AG10803 (cell line): ENCODE measurements at regions not wholly inside any gene's neighbourhood (a gene's known extent, or its start where the extent isn't known, plus 50 kb on each side); places are given as distances from the start of the nearest gene placed in this dataset.

Experiments used
- DNase-seq: peaks from one replicate; pipeline ENCODE4 v3.0.0; 2010; ENCODE audit warnings: low read depth
- H3K4me3 ChIP-seq: 2 replicates; pipeline ENCODE4 v1.5.1; 2011; ENCODE audit warnings: mild to moderate bottlenecking, low read length, control low read depth
- TF ChIP-seq, protein P1 (sequence below): conservative IDR thresholded peaks from 2 replicates; pipeline ENCODE4 v1.5.1; 2011; ENCODE audit warnings: mild to moderate bottlenecking, low read length, control low read depth, inconsistent platforms

DNA sequence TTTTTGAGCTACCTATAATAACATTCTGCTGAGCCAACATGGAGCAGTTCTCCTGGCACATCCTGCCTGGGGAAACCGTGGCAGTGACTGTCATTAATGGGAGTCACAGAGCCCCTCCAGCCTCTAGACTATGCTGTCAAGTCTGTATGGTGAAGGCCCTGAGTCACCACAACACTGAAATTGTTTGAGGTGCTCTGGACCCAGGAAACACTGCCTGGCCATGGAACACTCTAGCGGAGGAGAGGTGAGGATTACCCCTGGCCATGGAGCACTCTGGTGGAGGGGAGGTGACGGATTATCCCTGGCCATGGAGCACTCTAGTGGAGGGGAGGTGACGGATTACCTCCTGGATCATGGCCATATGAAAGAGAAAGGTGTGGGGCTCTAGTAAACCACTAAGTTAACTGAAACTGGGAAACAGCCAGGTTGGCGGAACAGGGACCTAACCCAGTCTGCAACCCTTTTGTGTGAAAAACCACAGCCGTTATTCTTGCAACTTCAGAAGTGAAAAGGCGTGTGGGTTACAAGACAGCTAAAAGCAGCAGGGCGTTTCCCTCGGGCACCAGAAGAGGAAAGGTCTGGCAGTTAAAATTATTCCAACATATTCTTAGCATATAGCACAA lies 156.7 kb downstream of the KCNJ12 start:
- TF ChIP-seq, protein P1, sequence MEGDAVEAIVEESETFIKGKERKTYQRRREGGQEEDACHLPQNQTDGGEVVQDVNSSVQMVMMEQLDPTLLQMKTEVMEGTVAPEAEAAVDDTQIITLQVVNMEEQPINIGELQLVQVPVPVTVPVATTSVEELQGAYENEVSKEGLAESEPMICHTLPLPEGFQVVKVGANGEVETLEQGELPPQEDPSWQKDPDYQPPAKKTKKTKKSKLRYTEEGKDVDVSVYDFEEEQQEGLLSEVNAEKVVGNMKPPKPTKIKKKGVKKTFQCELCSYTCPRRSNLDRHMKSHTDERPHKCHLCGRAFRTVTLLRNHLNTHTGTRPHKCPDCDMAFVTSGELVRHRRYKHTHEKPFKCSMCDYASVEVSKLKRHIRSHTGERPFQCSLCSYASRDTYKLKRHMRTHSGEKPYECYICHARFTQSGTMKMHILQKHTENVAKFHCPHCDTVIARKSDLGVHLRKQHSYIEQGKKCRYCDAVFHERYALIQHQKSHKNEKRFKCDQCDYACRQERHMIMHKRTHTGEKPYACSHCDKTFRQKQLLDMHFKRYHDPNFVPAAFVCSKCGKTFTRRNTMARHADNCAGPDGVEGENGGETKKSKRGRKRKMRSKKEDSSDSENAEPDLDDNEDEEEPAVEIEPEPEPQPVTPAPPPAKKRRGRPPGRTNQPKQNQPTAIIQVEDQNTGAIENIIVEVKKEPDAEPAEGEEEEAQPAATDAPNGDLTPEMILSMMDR, result no peak
- DNase-seq, result no peak
- no peak overlapping the region for H3K4me3 ChIP-seq

DNA sequence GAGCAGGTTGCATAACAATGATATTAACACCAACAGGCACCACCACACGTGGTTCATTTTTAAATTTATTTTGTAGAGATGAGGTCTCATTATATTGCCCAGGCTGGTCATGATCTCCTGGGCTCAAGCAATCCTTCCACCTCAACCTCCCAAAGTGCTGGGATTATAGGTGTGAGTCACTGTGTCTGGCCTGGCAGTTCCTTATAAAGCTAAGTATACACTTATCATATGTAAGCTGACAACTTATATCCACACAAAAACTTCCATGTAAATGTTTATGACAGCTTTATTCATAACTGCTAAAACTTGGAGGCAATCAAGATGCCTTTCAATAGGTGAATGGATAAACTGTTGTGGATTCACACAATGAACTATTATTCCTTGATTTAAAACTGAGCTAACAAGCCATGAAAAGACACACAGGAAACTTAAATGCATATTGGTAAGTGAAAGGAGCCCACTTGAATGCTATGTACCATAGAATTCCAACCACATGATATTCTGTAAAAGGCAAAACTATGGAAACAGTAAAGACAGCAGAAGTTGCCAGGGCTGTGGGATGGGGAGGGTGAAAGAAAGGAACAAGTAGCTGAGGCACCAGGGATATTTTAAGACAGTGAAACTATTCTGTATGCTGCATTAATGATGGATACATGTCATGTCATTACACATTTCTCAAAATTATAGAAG lies 156.5 kb upstream of the KCNJ18 start:
- TF ChIP-seq, protein P1, result no peak
- DNase-seq, result no peak
- H3K4me3 ChIP-seq, result no peak overlapping the region

DNA sequence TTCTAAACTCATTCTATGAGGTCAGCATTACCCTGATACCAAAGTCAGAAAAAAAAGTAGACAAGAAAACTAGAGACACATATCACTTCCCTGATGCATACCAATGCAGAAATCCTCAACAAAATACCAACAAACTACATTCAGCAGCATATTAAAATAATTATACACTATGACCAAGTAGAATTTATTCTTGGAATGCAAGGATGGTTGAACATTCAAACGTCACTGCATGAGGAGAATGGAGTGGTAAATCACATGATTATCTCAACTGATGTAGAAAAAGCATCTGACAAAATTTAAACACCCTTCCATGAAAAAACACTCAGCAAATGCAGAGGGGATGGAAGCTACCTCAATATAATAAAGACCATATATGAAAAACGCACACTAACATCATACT lies 155.0 kb upstream of the KCNJ18 start:
- H3K4me3 ChIP-seq, result no peak overlapping the region
- DNase-seq, result no peak
- TF ChIP-seq, protein P1, result no peak

DNA sequence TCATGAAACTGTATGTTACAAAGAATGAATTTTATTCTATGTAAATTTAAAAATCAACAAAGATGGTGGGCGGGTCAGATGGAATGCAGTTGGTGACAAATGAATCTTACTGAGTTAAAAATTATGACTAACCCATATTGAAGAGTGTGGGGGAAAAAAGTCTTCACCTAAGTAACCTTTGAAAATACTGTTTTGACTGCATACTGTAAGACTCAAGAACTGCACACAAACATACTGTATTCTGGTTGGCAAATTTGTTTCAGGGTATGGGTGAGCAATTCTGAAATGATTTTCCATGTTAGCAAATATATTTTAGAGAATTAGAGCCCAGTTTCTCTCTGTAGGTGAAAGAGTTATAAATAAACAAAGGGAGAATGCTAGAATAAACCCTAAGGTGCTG lies 153.7 kb upstream of the KCNJ18 start:
- H3K4me3 ChIP-seq, result no peak overlapping the region
- DNase-seq, result no peak
- TF ChIP-seq, protein P1, result no peak

DNA sequence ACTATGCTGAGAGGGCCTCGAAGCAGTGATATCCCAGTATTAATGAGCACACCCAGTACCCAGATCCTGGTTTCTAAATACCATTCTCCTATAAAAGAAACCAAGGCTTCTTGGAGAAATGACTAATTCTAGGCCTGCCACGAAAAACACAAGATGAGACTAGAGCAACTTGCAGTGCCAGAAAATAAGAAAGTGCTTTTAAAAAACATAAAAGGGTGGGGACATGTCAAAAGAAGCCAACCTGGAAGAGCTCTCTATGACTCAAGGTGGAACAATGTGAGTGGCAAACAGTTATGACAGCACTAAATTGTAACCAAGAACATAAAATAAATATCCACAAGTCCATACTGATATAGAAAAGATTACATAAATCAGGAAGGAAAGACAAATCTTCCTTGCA lies 153.2 kb upstream of the KCNJ18 start:
- TF ChIP-seq, protein P1, result no peak
- no peak for DNase-seq

DNA sequence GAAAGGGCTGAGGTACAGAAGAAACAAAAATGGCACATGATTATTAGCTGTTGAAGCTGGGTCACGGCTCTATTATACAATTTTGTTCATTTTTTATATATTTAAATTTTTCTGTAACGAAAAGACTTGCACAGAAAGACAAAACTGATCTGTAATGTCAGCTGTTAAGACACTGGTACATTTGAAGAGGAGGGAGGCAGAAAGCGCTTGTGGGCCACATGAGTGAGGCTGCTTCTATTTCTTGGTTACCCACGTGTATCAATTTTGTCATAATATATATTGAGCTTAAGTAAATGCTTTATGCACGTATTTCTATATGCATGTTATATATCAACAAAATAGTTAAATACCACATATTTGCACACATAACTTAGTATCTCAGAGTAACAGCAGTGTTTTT lies 151.8 kb upstream of the KCNJ18 start:
- no peak for DNase-seq
- H3K4me3 ChIP-seq, result no peak overlapping the region
- TF ChIP-seq, protein P1, result no peak

More for the DNA sequence above, 153.2 kb upstream of the KCNJ18 start:
- no peak overlapping the region for H3K4me3 ChIP-seq

DNA sequence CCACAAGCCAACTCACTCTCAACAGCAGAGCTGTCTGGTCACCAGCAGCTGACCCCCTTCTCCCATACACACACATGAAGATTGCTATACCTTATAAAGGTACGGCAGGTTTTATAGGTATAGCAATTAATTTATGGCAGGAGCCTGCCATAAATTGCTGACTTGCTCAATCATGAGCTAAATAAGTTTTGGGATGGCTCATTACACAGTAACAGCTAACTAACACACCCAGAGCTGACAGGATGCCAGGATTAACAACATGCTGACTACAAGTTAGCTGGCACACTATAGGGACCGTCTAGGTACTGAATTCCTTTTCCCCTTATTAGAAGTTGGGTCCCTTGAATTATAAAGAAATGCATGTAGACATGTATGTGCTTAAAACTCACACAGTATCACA lies 150.3 kb upstream of the KCNJ18 start:
- no peak for DNase-seq
- H3K4me3 ChIP-seq, result no peak overlapping the region
- TF ChIP-seq, protein P1, result no peak
